ENCODE measurements at regions not wholly inside any gene's neighbourhood (a gene's known extent, or its start where the extent isn't known, plus 50 kb on each side); places are given as distances from the start of the nearest gene placed in this dataset.

DNA sequence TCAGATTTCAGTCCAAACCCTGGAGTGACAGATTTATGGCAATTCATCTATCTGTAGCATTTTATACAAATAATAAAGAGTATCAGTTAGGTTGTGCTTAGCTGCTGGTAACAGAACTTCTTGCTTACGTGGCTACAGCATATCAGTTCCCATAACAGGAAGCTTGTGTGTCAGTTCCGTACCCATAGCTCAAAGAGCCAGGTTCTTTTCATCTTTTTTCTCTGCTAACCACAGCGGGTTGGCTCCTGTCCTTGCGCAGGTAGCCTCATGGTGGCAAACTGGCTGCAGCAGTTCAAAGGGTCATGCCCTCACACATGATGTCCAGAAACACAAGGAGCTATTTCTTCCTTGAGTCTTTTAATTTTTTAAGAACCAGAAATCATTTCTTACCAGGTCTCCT lies 1041.8 kb downstream of the GATA3 start:
- intact Hi-C loops (cut with micrococcal nuclease) (no loop called here), dilution Hi-C loops (cut with HindIII; ENCODE audit: low sequenced_read_pairs, unreplicated experiment) (no loop called here), in situ Hi-C loops (cut with MboI; ENCODE audit: low sequenced_read_pairs) (no loop called here)
- Histone ChIP-seq H2AFZ (replicated peaks; ENCODE audit: low read length, poor library complexity) (no peak overlapping the region), H4K91ac (ENCODE audit: insufficient read depth, low read depth, low read length) (no peak overlapping the region), H3K23ac (ENCODE audit: low read depth, low read length) (no peak overlapping the region), H3K4me2 (ENCODE audit: low read depth, low read length) (no peak overlapping the region), H3K9ac (ENCODE audit: low read depth, low read length) (no peak overlapping the region), H2BK120ac (ENCODE audit: low read depth, low read length) (no peak overlapping the region), H3K4me1 (ENCODE audit: control insufficient read depth, insufficient read depth, low read length) (no peaks in the 10 kb centered on the region), H3K27me3 (ENCODE audit: control insufficient read depth, insufficient read depth, low read length) (no peaks in the 10 kb centered on the region), H4K20me1 (ENCODE audit: insufficient read depth, low read length) (no peaks in the 10 kb centered on the region), H3K9me3 (ENCODE audit: control insufficient read depth, insufficient read depth, low read length) (peaks cover 3% of the 10 kb centered on the region; the same call in 1 of the 2 replicates), H3K36me3 (ENCODE audit: control insufficient read depth, insufficient read depth, low read length) (no peaks in the 10 kb centered on the region), H4K8ac (ENCODE audit: low read depth in 2 of 2, low read length in 2 of 2) (no peak overlapping the region), H3K9me1 (ENCODE audit: insufficient read depth, low read length) (no peaks in the 10 kb centered on the region), H3K14ac (replicated peaks; ENCODE audit: low read depth, low read length) (no peak overlapping the region), H4K5ac (ENCODE audit: low read depth, low read length) (no peak overlapping the region), H3K4ac (ENCODE audit: low read depth, low read length) (no peak overlapping the region), H2BK20ac (ENCODE audit: low read depth, low read length) (no peak overlapping the region), H2BK15ac (ENCODE audit: low read depth, low read length) (no peak overlapping the region), H3K56ac (ENCODE audit: extremely low read depth, insufficient read depth, low read length) (no peak overlapping the region), H3K18ac (ENCODE audit: low read depth, low read length) (no peak overlapping the region), H2AK5ac (ENCODE audit: low read depth, low read length) (no peak overlapping the region), H2AK9ac (replicated peaks; ENCODE audit: low read depth, low read length, poor library complexity) (no peak overlapping the region), H3K79me1 (ENCODE audit: low read depth in 1 of 2, low read length in 2 of 2) (no peaks in the 10 kb centered on the region), H2BK5ac (ENCODE audit: low read depth, low read length, poor library complexity, severe bottlenecking) (no peak overlapping the region), H3K27ac (ENCODE audit: insufficient read depth, low read length) (no peak overlapping the region), H3K4me3 (ENCODE audit: insufficient read depth, low read depth, low read length) (no peak overlapping the region)
- DNase-seq (no peak), ATAC-seq (ENCODE audit: low read depth) (no peak)
- ChIA-PET POLR2A (ENCODE audit: unreplicated experiment) (no interaction called here), CTCF (interaction anchor here (0.6 kb wide), 1 partner anchor 1135 kb away, joined by 6 read pairs; no protein-coding TSS in a partner anchor)
- no TSS peak for BruUV-seq (replicated peaks)
- 100% methylated on average over 1 of the region's 4 CpGs; no CpG with 5 or more reads in 1 of the 2 experiments for WGBS, 2 experiments (ENCODE audit: extremely low coverage in 2 of 2, insufficient read length in 1 of 2)
- TF ChIP-seq MXI1 (IDR thresholded peaks at IDR 0.05; ENCODE audit: borderline replicate concordance, low read depth, low read length) (no peak), SMC3 (IDR thresholded peaks at IDR 0.05; ENCODE audit: low read depth, low read length) (no peak), POLR2A (IDR thresholded peaks at IDR 0.05; ENCODE audit: low read depth, low read length) (no peak), MAFK (IDR thresholded peaks at IDR 0.05; ENCODE audit: low read depth, low read length) (no peak), MAZ (IDR thresholded peaks at IDR 0.05; ENCODE audit: borderline replicate concordance, low read depth, low read length) (no peak), CHD1 (IDR thresholded peaks at IDR 0.05; ENCODE audit: low read depth, low read length) (no peak), USF2 (IDR thresholded peaks at IDR 0.05; ENCODE audit: low read depth, low read length) (no peak), NFE2L2 (IDR thresholded peaks at IDR 0.05; ENCODE audit: low read depth, low read length) (no peak), CEBPB (IDR thresholded peaks at IDR 0.05; ENCODE audit: low read depth, low read length) (no peak), BHLHE40 (IDR thresholded peaks at IDR 0.05; ENCODE audit: low read depth, low read length) (no peak), RCOR1 (IDR thresholded peaks at IDR 0.05; ENCODE audit: insufficient replicate concordance, low read length) (no peak), RFX5 (IDR thresholded peaks at IDR 0.05; ENCODE audit: low read depth, low read length) (no peak), CTCF (conservative IDR thresholded peaks at IDR 0.05; ENCODE audit: low read depth, low read length) (no peak), RAD21 (IDR thresholded peaks at IDR 0.05; ENCODE audit: low read length) (no peak), FOS (IDR thresholded peaks at IDR 0.05; ENCODE audit: low read depth, low read length) (no peak)
- TF ChIP-seq, protein P1, sequence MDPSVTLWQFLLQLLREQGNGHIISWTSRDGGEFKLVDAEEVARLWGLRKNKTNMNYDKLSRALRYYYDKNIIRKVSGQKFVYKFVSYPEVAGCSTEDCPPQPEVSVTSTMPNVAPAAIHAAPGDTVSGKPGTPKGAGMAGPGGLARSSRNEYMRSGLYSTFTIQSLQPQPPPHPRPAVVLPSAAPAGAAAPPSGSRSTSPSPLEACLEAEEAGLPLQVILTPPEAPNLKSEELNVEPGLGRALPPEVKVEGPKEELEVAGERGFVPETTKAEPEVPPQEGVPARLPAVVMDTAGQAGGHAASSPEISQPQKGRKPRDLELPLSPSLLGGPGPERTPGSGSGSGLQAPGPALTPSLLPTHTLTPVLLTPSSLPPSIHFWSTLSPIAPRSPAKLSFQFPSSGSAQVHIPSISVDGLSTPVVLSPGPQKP (IDR thresholded peaks at IDR 0.05; ENCODE audit: borderline replicate concordance, low read depth, low read length): no peak

All from IMR-90 (cell line).